ENCODE measurements at regions not wholly inside any gene's neighbourhood (a gene's known extent, or its start where the extent isn't known, plus 50 kb on each side); places are given as distances from the start of the nearest gene placed in this dataset.
"Not testable (repeated sequence)": the region's sequence is repeated elsewhere in the genome, so short reads cannot be mapped to it uniquely, and the experiment has no call there.

DNA sequence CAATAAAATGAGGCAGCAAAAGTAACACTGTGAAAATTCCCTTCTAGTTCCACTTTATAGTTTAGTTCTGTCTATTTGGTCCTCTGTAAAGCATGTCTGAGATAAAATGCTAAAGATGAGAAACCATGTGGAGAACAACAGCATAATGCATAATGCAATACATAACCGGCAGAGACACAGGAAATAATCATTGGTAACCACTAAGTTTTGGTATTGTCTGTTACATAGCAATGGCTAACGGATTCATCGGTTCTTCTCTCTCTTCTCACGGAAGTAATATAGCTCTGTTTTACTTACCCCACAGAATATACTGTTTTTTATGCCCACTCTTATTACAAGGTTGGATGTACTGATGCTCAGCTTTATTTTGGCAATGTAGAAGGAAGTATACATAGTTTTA is 158.9 kb downstream of the FAM174A start:
- Histone ChIP-seq H3K27ac (ENCODE audit: low read length) (no peak overlapping the region), H3K4me3 (ENCODE audit: low read length in 2 of 2) (no peak overlapping the region), H3K9me3 (ENCODE audit: control insufficient read depth in 2 of 2, low read length in 2 of 2) (no peaks in the 10 kb centered on the region), H3K27me3 (ENCODE audit: control insufficient read depth in 1 of 2, insufficient read depth in 2 of 2, low read length in 2 of 2) (no peaks in the 10 kb centered on the region), H3K4me1 (ENCODE audit: control insufficient read depth, insufficient read depth, low read length) (no peaks in the 10 kb centered on the region), H3K36me3 (ENCODE audit: control insufficient read depth in 2 of 2, insufficient read depth in 2 of 2, low read length in 2 of 2) (no peaks in the 10 kb centered on the region), H3K9ac (ENCODE audit: low read length in 2 of 2) (no peak overlapping the region)

DNA sequence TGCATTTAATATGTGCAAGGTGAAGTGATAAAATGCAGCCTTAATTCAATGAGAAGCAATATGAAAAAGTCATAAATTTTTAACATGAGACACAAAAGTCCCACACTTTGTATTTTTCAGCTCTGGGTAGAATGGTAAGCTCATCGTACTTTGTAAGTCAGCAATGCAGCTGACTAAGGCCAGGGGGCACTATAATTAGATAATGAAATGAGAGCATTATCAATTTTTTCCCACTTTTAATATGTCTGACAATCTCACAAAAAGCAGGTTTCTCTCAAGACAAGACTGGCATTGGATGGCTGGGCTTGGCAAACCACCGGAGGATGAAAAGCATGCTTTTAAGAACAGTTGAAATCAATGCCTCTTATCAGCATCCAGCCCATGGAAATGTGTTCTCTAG is 162.8 kb downstream of the FAM174A start:
- no peak overlapping the region for H3K27ac ChIP-seq (ENCODE audit: low read length)
- no peaks in the 10 kb centered on the region for H3K4me1 ChIP-seq (ENCODE audit: control insufficient read depth, insufficient read depth, low read length)
- no peak overlapping the region for H3K9ac ChIP-seq (ENCODE audit: low read length in 2 of 2)
- no peak overlapping the region for H3K4me3 ChIP-seq (ENCODE audit: low read length in 2 of 2)
- H3K36me3 ChIP-seq (ENCODE audit: control insufficient read depth in 2 of 2, insufficient read depth in 2 of 2, low read length in 2 of 2), result no peaks in the 10 kb centered on the region
- no peaks in the 10 kb centered on the region for H3K27me3 ChIP-seq (ENCODE audit: control insufficient read depth in 1 of 2, insufficient read depth in 2 of 2, low read length in 2 of 2)
- no peaks in the 10 kb centered on the region for H3K9me3 ChIP-seq (ENCODE audit: control insufficient read depth in 2 of 2, low read length in 2 of 2)

DNA sequence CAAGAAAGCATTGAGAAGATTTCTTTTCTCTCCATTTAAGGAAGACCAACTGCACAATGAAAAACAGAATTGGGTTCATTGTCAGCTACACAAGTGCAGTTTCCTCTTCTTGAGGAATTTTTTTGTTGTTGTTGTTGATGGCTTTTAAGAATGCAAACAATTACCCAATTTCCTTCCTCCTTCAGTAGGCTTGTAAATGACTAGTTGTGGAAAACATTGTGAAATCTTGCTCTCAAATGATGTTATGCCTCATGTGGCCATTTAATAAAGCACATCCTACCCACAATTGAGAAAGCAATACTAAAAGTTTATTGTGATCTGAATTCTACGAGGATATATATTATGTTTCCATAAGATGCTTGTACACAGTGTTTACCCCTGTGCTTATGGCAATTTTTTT is 171.6 kb downstream of the FAM174A start:
- H3K4me1 ChIP-seq (ENCODE audit: control insufficient read depth, insufficient read depth, low read length), result no peaks in the 10 kb centered on the region
- H3K27ac ChIP-seq (ENCODE audit: low read length), result no peak overlapping the region
- no peaks in the 10 kb centered on the region for H3K9me3 ChIP-seq (ENCODE audit: control insufficient read depth in 2 of 2, low read length in 2 of 2)
- no peaks in the 10 kb centered on the region for H3K27me3 ChIP-seq (ENCODE audit: control insufficient read depth in 1 of 2, insufficient read depth in 2 of 2, low read length in 2 of 2)
- no peaks in the 10 kb centered on the region for H3K36me3 ChIP-seq (ENCODE audit: control insufficient read depth in 2 of 2, insufficient read depth in 2 of 2, low read length in 2 of 2)
- no peak overlapping the region for H3K9ac ChIP-seq (ENCODE audit: low read length in 2 of 2)
- no peak overlapping the region for H3K4me3 ChIP-seq (ENCODE audit: low read length in 2 of 2)

DNA sequence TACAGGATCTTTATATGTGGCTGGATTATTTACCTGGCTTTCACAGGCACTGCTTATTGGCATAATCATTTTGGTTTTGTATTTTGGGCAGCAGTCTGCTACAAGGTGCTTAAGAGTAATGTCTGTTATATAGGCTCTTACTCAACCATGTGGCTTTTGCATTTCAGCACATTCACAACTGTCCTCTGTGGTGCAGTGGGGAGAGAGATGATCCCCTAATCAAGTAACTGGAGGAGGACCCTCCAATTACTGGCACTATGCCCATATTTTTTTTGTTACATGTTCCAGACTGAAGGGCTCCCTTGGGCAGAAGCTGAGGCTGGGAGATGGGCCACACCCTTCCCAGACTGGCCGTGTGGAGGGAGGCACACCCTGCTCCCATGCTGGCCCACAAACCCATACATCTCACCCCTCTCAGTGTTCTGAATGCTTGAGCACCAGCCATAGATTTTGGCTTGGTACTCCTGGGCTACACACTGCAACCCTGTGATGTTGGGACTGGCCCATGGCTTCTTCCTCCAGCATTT is 173.5 kb downstream of the FAM174A start:
- H3K4me3 ChIP-seq (ENCODE audit: low read length in 2 of 2), result no peak overlapping the region
- no peaks in the 10 kb centered on the region for H3K4me1 ChIP-seq (ENCODE audit: control insufficient read depth, insufficient read depth, low read length)
- H3K27ac ChIP-seq (ENCODE audit: low read length), result no peak overlapping the region

DNA sequence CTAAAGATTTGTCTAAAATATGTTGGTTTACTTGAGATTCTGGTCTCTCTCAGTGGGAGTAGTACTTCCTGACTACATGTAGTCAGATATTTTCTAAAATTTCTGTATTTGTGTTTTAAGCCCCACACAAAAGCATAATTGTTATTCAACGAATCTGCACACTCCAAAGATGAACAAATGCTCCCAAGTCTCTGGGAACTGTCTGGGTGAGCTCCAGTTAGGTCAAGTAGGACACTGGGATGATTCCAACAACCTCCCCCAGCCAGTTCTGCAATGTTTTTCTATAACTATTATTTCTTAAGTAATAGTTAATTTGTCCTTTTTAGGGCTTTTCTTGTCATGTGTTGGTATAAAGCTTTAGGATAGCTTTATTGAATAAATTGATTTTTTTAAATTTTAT is 174.6 kb downstream of the FAM174A start:
- no peaks in the 10 kb centered on the region for H3K4me1 ChIP-seq (ENCODE audit: control insufficient read depth, insufficient read depth, low read length)
- no peak overlapping the region for H3K4me3 ChIP-seq (ENCODE audit: low read length in 2 of 2)
- no peaks in the 10 kb centered on the region for H3K9me3 ChIP-seq (ENCODE audit: control insufficient read depth in 2 of 2, low read length in 2 of 2)
- no peak overlapping the region for H3K27ac ChIP-seq (ENCODE audit: low read length)
- no peaks in the 10 kb centered on the region for H3K27me3 ChIP-seq (ENCODE audit: control insufficient read depth in 1 of 2, insufficient read depth in 2 of 2, low read length in 2 of 2)
- no peak overlapping the region for H3K9ac ChIP-seq (ENCODE audit: low read length in 2 of 2)
- no peaks in the 10 kb centered on the region for H3K36me3 ChIP-seq (ENCODE audit: control insufficient read depth in 2 of 2, insufficient read depth in 2 of 2, low read length in 2 of 2)

More for the DNA sequence above, 173.5 kb downstream of the FAM174A start:
- Histone ChIP-seq H3K36me3 (ENCODE audit: control insufficient read depth in 2 of 2, insufficient read depth in 2 of 2, low read length in 2 of 2) (no peaks in the 10 kb centered on the region), H3K9me3 (ENCODE audit: control insufficient read depth in 2 of 2, low read length in 2 of 2) (no peaks in the 10 kb centered on the region), H3K9ac (ENCODE audit: low read length in 2 of 2) (no peak overlapping the region), H3K27me3 (ENCODE audit: control insufficient read depth in 1 of 2, insufficient read depth in 2 of 2, low read length in 2 of 2) (no peaks in the 10 kb centered on the region)

- not testable (repeated sequence) for H3K4me1 ChIP-seq (ENCODE audit: control insufficient read depth, insufficient read depth, low read length); H3K9me3 ChIP-seq (ENCODE audit: control insufficient read depth in 2 of 2, low read length in 2 of 2); H3K36me3 ChIP-seq (ENCODE audit: control insufficient read depth in 2 of 2, insufficient read depth in 2 of 2, low read length in 2 of 2); H3K9ac ChIP-seq (ENCODE audit: low read length in 2 of 2); H3K27ac ChIP-seq (ENCODE audit: low read length); H3K4me3 ChIP-seq (ENCODE audit: low read length in 2 of 2); H3K27me3 ChIP-seq (ENCODE audit: control insufficient read depth in 1 of 2, insufficient read depth in 2 of 2, low read length in 2 of 2)
Measured at GRCh38 chr5:100714780-100715179, 179.6 kb downstream of the FAM174A start.

DNA sequence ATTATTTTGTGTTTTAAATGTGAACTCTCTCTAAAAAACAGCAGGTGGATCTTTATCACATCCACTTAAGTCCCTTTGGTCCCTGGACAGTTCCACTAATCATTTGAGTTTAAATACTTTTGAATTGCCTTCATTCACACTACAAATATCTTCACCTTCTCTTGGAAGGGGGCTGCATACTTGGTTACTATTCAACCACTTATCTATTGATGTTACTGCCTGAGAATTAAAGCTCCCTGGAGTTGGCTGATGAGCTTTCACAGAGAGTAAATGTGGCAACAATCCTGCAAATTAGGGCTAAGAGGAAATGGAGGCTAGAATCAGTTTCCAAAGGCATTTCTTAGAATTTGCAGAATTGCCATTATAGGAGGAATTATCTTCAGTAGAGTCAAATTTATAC is 180.4 kb downstream of the ST8SIA4 start:
- no peak overlapping the region for H3K9ac ChIP-seq (ENCODE audit: low read length in 2 of 2)
- no peak overlapping the region for H3K4me3 ChIP-seq (ENCODE audit: low read length in 2 of 2)
- no peaks in the 10 kb centered on the region for H3K36me3 ChIP-seq (ENCODE audit: control insufficient read depth in 2 of 2, insufficient read depth in 2 of 2, low read length in 2 of 2)
- no peak overlapping the region for H3K27ac ChIP-seq (ENCODE audit: low read length)
- no peaks in the 10 kb centered on the region for H3K27me3 ChIP-seq (ENCODE audit: control insufficient read depth in 1 of 2, insufficient read depth in 2 of 2, low read length in 2 of 2)
- H3K9me3 ChIP-seq (ENCODE audit: control insufficient read depth in 2 of 2, low read length in 2 of 2), result no peaks in the 10 kb centered on the region
- no peaks in the 10 kb centered on the region for H3K4me1 ChIP-seq (ENCODE audit: control insufficient read depth, insufficient read depth, low read length)

GRCh38 chr5:100723229-100723628 is 179.9 kb downstream of the ST8SIA4 start:
- Histone ChIP-seq H3K36me3 (ENCODE audit: control insufficient read depth in 2 of 2, insufficient read depth in 2 of 2, low read length in 2 of 2) (no peaks in the 10 kb centered on the region), H3K4me3 (ENCODE audit: low read length in 2 of 2) (no peak overlapping the region), H3K9me3 (ENCODE audit: control insufficient read depth in 2 of 2, low read length in 2 of 2) (no peaks in the 10 kb centered on the region), H3K27ac (ENCODE audit: low read length) (no peak overlapping the region), H3K4me1 (ENCODE audit: control insufficient read depth, insufficient read depth, low read length) (no peaks in the 10 kb centered on the region), H3K9ac (ENCODE audit: low read length in 2 of 2) (no peak overlapping the region), H3K27me3 (ENCODE audit: control insufficient read depth in 1 of 2, insufficient read depth in 2 of 2, low read length in 2 of 2) (no peaks in the 10 kb centered on the region)

DNA sequence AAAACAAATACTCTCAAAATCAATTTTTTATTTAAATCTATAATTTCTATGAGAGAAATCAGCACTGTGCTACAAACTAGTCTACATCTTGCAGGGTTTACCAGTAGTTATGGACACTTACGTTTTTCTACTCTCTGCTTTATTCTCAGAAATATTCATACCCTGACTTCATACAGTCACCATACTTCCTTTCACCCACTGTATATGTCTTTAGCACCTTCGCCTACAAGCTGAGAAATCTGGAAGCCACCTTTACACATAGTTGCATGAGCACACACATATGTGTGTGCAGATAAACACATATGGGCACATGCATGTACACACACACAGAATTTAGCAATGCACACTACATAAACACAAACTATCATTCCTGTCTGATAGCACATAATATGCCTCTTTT is 177.0 kb downstream of the ST8SIA4 start:
- no peaks in the 10 kb centered on the region for H3K4me1 ChIP-seq (ENCODE audit: control insufficient read depth, insufficient read depth, low read length)
- no peaks in the 10 kb centered on the region for H3K9me3 ChIP-seq (ENCODE audit: control insufficient read depth in 2 of 2, low read length in 2 of 2)
- no peak overlapping the region for H3K4me3 ChIP-seq (ENCODE audit: low read length in 2 of 2)
- H3K36me3 ChIP-seq (ENCODE audit: control insufficient read depth in 2 of 2, insufficient read depth in 2 of 2, low read length in 2 of 2), result no peaks in the 10 kb centered on the region
- no peak overlapping the region for H3K27ac ChIP-seq (ENCODE audit: low read length)
- no peak overlapping the region for H3K9ac ChIP-seq (ENCODE audit: low read length in 2 of 2)
- no peaks in the 10 kb centered on the region for H3K27me3 ChIP-seq (ENCODE audit: control insufficient read depth in 1 of 2, insufficient read depth in 2 of 2, low read length in 2 of 2)

DNA sequence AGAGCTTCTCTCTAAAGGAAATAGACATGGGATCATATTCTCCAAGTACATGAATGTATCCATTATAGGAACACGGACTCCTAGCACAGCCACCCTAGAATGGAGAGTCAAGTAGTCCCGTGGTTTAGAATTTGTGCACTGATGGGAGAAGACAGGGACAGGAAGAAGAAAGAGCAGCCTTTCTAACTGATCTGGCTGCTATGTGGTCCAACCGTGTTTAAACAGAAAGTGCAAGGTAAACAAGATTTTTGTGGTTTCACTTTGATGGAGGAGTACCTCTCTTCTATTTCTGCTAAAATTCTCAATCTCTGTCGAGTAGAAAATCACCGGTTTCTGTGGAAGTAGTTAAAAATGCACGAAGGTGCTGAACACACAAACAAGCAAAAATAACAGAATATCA is 171.3 kb downstream of the ST8SIA4 start:
- no peak overlapping the region for H3K9ac ChIP-seq (ENCODE audit: low read length in 2 of 2)
- H3K9me3 ChIP-seq (ENCODE audit: control insufficient read depth in 2 of 2, low read length in 2 of 2), result no peaks in the 10 kb centered on the region
- H3K27ac ChIP-seq (ENCODE audit: low read length), result no peak overlapping the region
- H3K36me3 ChIP-seq (ENCODE audit: control insufficient read depth in 2 of 2, insufficient read depth in 2 of 2, low read length in 2 of 2), result no peaks in the 10 kb centered on the region
- no peaks in the 10 kb centered on the region for H3K4me1 ChIP-seq (ENCODE audit: control insufficient read depth, insufficient read depth, low read length)
- H3K27me3 ChIP-seq (ENCODE audit: control insufficient read depth in 1 of 2, insufficient read depth in 2 of 2, low read length in 2 of 2), result no peaks in the 10 kb centered on the region
- no peak overlapping the region for H3K4me3 ChIP-seq (ENCODE audit: low read length in 2 of 2)

DNA sequence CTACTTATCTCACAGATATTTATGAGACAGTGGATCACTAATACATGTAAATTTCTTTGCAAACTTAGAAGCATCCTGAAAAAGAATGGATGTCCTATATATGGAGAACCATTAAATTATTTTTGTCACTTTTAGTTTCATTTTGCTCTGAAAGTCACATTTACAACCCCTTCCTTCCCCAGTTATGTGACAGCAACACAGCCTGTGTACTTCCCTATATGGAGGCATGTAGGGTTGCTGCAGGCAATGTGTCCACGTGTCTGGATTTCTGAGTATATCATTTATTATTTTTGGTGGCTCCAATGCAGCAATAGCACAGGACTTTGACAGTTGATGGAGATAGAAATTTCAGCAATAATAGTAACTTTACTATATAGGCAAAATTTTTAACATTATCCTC is 156.4 kb downstream of the ST8SIA4 start:
- no peaks in the 10 kb centered on the region for H3K27me3 ChIP-seq (ENCODE audit: control insufficient read depth in 1 of 2, insufficient read depth in 2 of 2, low read length in 2 of 2)
- H3K9ac ChIP-seq (ENCODE audit: low read length in 2 of 2), result no peak overlapping the region
- no peak overlapping the region for H3K4me3 ChIP-seq (ENCODE audit: low read length in 2 of 2)
- no peaks in the 10 kb centered on the region for H3K36me3 ChIP-seq (ENCODE audit: control insufficient read depth in 2 of 2, insufficient read depth in 2 of 2, low read length in 2 of 2)
- H3K9me3 ChIP-seq (ENCODE audit: control insufficient read depth in 2 of 2, low read length in 2 of 2), result no peaks in the 10 kb centered on the region
- H3K27ac ChIP-seq (ENCODE audit: low read length), result no peak overlapping the region
- H3K4me1 ChIP-seq (ENCODE audit: control insufficient read depth, insufficient read depth, low read length), result no peaks in the 10 kb centered on the region
